K562 (cell line): ENCODE measurements at regions not wholly inside any gene's neighbourhood (a gene's known extent, or its start where the extent isn't known, plus 50 kb on each side); places are given as distances from the start of the nearest gene placed in this dataset.

ENCODE experiments used
- ATAC-seq: fragments of 200-7000 bp; cut with Tn5 transposase; 3 replicates; pipeline ENCODE4 v1.9.1; 2020; ENCODE audit warnings: moderate library complexity
- BruUV-seq: library from RNA; stranded (reverse); fragments of 400-500 nt; replicated peaks from 2 replicates; lab custom pipeline; 2021; lab: Mats Ljungman, UMichigan
- CTCF ChIA-PET: fragments of 300-600 bp; formaldehyde crosslinking; extraction: SDS; loops from one replicate; lab custom pipeline; 2021; ENCODE audit warnings: low intra/inter-chr PET ratio; lab: Yijun Ruan, JAX
- POLR2A ChIA-PET: fragments of 300-600, 350-650 bp; sonication (Branson Sonifier 250); formaldehyde crosslinking; extraction: SDS; loops from one replicate; lab custom pipeline; 2021; ENCODE audit warnings: antibody characterized with exemption, inconsistent platforms; lab: Yijun Ruan, JAX
- DNase-seq, 4 experiments: peaks; one replicate each; pipeline versions ENCODE4 v3.0.0 to v3.0.0-alpha.2; 2011 to 2018; ENCODE audit warnings: low spot score in 3 of 4, mixed read lengths in 3 of 4; ENCODE audit errors: extremely low read depth in 1 of 4
- FAIRE-seq: peaks from 2 replicates; lab custom pipeline; 2011; peaks lifted over from hg19 to GRCh38; lab: Jason Lieb, UNC
- H2AFZ ChIP-seq: 2 replicates; pipeline ENCODE4 v1.6.0; 2011; ENCODE audit warnings: low read depth, low read length, control low read depth, inconsistent platforms
- H3K27ac ChIP-seq: fragments of 200-600 bp; 3 replicates; pipeline ENCODE4 v1.8.0; 2011; ENCODE audit warnings: low read depth, mild to moderate bottlenecking, control low read depth, inconsistent platforms, low read length, moderate library complexity, mixed read lengths; ENCODE audit errors: extremely low read depth
- H3K27me3 ChIP-seq, 2 experiments: fragments of 300-600 bp in 1 of 2; 2 replicates in 1 of 2; 3 replicates in 1 of 2; pipeline versions ENCODE4 v1.6.0 to v1.8.0; 2011; ENCODE audit warnings: inconsistent platforms in 2 of 2, low read length in 2 of 2, mild to moderate bottlenecking in 1 of 2, mixed read lengths in 1 of 2, moderate library complexity in 1 of 2; ENCODE audit not compliant: control insufficient read depth in 2 of 2, insufficient read depth in 2 of 2
- H3K36me3 ChIP-seq: fragments of 300-600 bp; 3 replicates; pipeline ENCODE4 v1.8.0; 2011; ENCODE audit warnings: mild to moderate bottlenecking, low read length, inconsistent platforms; ENCODE audit not compliant: control insufficient read depth, insufficient read depth
- H3K4me1 ChIP-seq, 2 experiments: fragments of 200-600 bp in 1 of 2; replicated peaks in 1 of 2; 2 replicates in 1 of 2; 3 replicates in 1 of 2; pipeline versions ENCODE4 v1.5.1 to v1.8.0; 2011; ENCODE audit warnings: inconsistent platforms in 2 of 2, low read length in 2 of 2, mild to moderate bottlenecking in 1 of 2, mixed read lengths in 1 of 2, moderate library complexity in 1 of 2; ENCODE audit not compliant: control insufficient read depth in 2 of 2, insufficient read depth in 2 of 2
- H3K4me2 ChIP-seq: 2 replicates; pipeline ENCODE4 v1.6.1; 2011; ENCODE audit warnings: low read length, control low read depth, inconsistent platforms, mixed read lengths; ENCODE audit not compliant: insufficient read depth
- H3K4me3 ChIP-seq: fragments of 200-600 bp; sonication (generic), shearing (Covaris generic); 2 replicates; pipeline ENCODE4 v1.5.1; 2016; ENCODE audit warnings: control low read depth, inconsistent platforms
- H3K79me2 ChIP-seq: fragments of 200-600 bp; 3 replicates; pipeline ENCODE4 v1.8.0; 2011; ENCODE audit warnings: low read length, inconsistent platforms; ENCODE audit not compliant: control insufficient read depth, insufficient read depth
- H3K9ac ChIP-seq, 2 experiments: 2 replicates each; pipeline versions ENCODE4 v1.6.0 to v1.6.1; 2011; ENCODE audit warnings: low read depth in 2 of 2, low read length in 2 of 2, control low read depth in 1 of 2, inconsistent platforms in 1 of 2, mild to moderate bottlenecking in 1 of 2, mixed read lengths in 1 of 2; ENCODE audit not compliant: insufficient read depth in 1 of 2
- H3K9me1 ChIP-seq: one replicate; pipeline ENCODE4 v1.6.0; 2011; ENCODE audit warnings: inconsistent platforms, mild to moderate bottlenecking, low read length, moderate library complexity; ENCODE audit not compliant: control insufficient read depth, insufficient read depth
- H3K9me3 ChIP-seq: replicated peaks from 2 replicates; pipeline ENCODE4 v1.5.1; 2011; ENCODE audit warnings: low read depth, low read length, inconsistent platforms; ENCODE audit not compliant: control insufficient read depth, insufficient read depth
- H4K20me1 ChIP-seq: replicated peaks from 2 replicates; pipeline ENCODE4 v1.6.1; 2011; ENCODE audit warnings: low read length, inconsistent platforms, mixed read lengths; ENCODE audit not compliant: control insufficient read depth, insufficient read depth
- CEBPG ChIP-seq, 3 experiments: fragments of 200-800 bp in 1 of 3; sonication (Bioruptor generic) in 1 of 3; sonication (generic) in 1 of 3; formaldehyde crosslinking in 1 of 3; IDR thresholded peaks in 2 of 3; conservative IDR thresholded peaks in 1 of 3; 2 replicates each; pipeline versions ENCODE4 v1.6.1 to v1.8.0; 2016 to 2022; ENCODE audit warnings: missing compliant biosample characterization in 2 of 3, missing genetic modification characterization in 2 of 3, mild to moderate bottlenecking in 1 of 3, missing genetic modification reagents in 1 of 3
- HDAC3 ChIP-seq: fragments of 450-650 bp; IDR thresholded peaks from 2 replicates; pipeline ENCODE4 v1.6.1; 2018; ENCODE audit warnings: borderline replicate concordance, mild to moderate bottlenecking, moderate library complexity; ENCODE audit not compliant: partially characterized antibody
- MEIS2 ChIP-seq: fragments of 450-650 bp; IDR thresholded peaks from 2 replicates; pipeline ENCODE4 v1.6.1; 2014; ENCODE audit warnings: mild to moderate bottlenecking; ENCODE audit not compliant: partially characterized antibody
- STAT5A ChIP-seq: IDR thresholded peaks from 2 replicates; pipeline ENCODE4 v1.6.1; 2012; ENCODE audit warnings: low read length, inconsistent platforms, borderline replicate concordance
- ZNF175 ChIP-seq: fragments of 200-800 bp; sonication (Bioruptor generic); IDR thresholded peaks from 2 replicates; pipeline ENCODE4 v1.6.1; 2016; ENCODE audit warnings: low read depth, mild to moderate bottlenecking, missing genetic modification characterization, missing compliant biosample characterization
- ZNF316 ChIP-seq: fragments of 450-650 bp; IDR thresholded peaks from 2 replicates; pipeline ENCODE4 v1.6.1; 2016
- WGBS: fragments of 100-300 bp; shearing (Covaris generic); methylation state at CpG from one replicate; pipeline ENCODE4 v1.1.6; 2016; ENCODE audit warnings: low coverage, mixed read lengths; ENCODE audit not compliant: insufficient coverage; ENCODE audit errors: missing lambda C conversion rate; 5-methylcytosine and 5-hydroxymethylcytosine counted together
- in situ Hi-C: fragments of 300-500 bp; cut with MboI; formaldehyde crosslinking; loops from 4 replicates; pipeline ENCODE4 v1.15.0; 2018; ENCODE audit warnings: inconsistent platforms, mixed read lengths
- intact Hi-C: fragments of 100-400 bp; cut with micrococcal nuclease; formaldehyde crosslinking; loops from 2 replicates; pipeline ENCODE4 v1.14.2; 2022
- TF ChIP-seq, protein P1 (sequence below): fragments of 250-450 bp; sonication (Bioruptor Pico); IDR thresholded peaks from 2 replicates; pipeline ENCODE4 v1.8.0; 2022; ENCODE audit warnings: moderate library complexity, mild to moderate bottlenecking, inconsistent platforms
- TF ChIP-seq, protein P2 (sequence below): sonication (generic); formaldehyde crosslinking; IDR thresholded peaks from 2 replicates; pipeline ENCODE4 v1.4.0; 2020; ENCODE audit warnings: mild to moderate bottlenecking, missing genetic modification reagents

DNA sequence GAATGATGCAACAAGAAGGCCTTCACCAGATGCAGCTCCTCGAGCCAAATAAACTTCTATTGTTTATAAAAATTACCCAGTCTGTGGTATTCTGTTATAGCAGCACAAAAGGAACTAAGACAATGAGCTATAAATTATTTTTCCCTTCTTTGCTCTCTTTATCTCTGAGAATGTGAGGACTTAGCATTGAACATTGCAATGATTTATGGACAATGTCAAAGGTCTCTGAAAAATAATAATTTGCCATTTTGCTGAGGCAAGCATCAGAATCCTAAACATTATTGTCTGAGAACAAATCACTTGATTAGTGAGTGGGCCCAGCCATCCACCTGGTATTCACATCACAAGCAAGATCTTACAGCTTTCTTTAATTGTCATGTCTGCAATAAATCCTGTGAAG, 95.4 kb upstream of the SSBP2 start (continued):
- TF ChIP-seq, protein P1, sequence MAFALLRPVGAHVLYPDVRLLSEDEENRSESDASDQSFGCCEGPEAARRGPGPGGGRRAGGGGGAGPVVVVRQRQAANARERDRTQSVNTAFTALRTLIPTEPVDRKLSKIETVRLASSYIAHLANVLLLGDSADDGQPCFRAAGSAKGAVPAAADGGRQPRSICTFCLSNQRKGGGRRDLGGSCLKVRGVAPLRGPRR (CRISPR knock-in tag), result no peak
- TF ChIP-seq MEIS2 (peak; percentile 71), CEBPG (CRISPR knock-in tag; IDR thresholded peaks at IDR 0.05) (no peak), CEBPG (tag; conservative IDR thresholded peaks at IDR 0.05 in 1 of 2, IDR thresholded peaks at IDR 0.05 in 1 of 2) (0 out of 4 replicates have a peak, but pooled peaks have one; percentile 11 to 42)

DNA sequence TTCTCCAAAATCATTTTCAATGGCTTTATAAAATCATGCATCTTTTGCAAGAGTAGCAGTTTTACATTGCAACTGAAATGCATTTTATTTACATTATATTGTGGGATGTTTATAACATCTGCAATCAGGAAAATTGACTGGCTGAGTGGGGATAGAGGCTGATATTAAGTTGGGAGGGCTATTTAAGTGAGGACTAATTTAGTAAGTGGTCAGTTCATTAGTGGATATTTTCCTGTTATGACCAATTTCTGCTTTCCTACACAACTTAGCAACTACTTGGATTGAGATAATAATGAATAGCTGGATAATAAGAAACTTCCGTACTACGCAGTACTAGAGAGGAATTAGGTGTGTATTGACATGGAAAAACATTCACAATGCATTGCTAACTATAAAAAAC, 92.9 kb upstream of the SSBP2 start:
- no peaks in the 10 kb centered on the region for H3K36me3 ChIP-seq
- DNase-seq (no peak), FAIRE-seq (no peak), ATAC-seq (no peak)
- in situ Hi-C loops, result loop anchor here (10.0 kb wide), 1 partner anchor 419 kb away; no protein-coding TSS in a partner anchor
- no TSS peak for BruUV-seq
- no peak for TF ChIP-seq STAT5A
- TF ChIP-seq ZNF175, result no peak
- TF ChIP-seq, protein P2, sequence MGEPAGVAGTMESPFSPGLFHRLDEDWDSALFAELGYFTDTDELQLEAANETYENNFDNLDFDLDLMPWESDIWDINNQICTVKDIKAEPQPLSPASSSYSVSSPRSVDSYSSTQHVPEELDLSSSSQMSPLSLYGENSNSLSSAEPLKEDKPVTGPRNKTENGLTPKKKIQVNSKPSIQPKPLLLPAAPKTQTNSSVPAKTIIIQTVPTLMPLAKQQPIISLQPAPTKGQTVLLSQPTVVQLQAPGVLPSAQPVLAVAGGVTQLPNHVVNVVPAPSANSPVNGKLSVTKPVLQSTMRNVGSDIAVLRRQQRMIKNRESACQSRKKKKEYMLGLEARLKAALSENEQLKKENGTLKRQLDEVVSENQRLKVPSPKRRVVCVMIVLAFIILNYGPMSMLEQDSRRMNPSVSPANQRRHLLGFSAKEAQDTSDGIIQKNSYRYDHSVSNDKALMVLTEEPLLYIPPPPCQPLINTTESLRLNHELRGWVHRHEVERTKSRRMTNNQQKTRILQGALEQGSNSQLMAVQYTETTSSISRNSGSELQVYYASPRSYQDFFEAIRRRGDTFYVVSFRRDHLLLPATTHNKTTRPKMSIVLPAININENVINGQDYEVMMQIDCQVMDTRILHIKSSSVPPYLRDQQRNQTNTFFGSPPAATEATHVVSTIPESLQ (CRISPR knock-in tag), result no peak
- no peak for TF ChIP-seq HDAC3
- peak; percentile 33; the same call in 1 of the 2 replicates for TF ChIP-seq ZNF316
- peaks cover 0 to 7% of the 10 kb centered on the region in 2 experiments; a peak in 3 of 5 replicates for H3K4me1 ChIP-seq
- no peak overlapping the region for H3K4me3 ChIP-seq
- no peaks in the 10 kb centered on the region for H3K27me3 ChIP-seq
- POLR2A ChIA-PET, result interaction anchor here (0.8 to 1.9 kb wide), 2 partner anchors 8 to 65 kb away, joined by 4 to 5 read pairs; no protein-coding TSS in a partner anchor
- no peak overlapping the region for H3K9ac ChIP-seq
- H3K9me3 ChIP-seq, result no peaks in the 10 kb centered on the region
- no peaks in the 10 kb centered on the region for H3K9me1 ChIP-seq
- CTCF ChIA-PET, result no interaction called here
- no peaks in the 10 kb centered on the region for H3K79me2 ChIP-seq
- no peak overlapping the region for H3K27ac ChIP-seq
- no peak overlapping the region for H3K4me2 ChIP-seq
- H4K20me1 ChIP-seq, result no peaks in the 10 kb centered on the region
- intact Hi-C loops, result no loop called here
- 93% methylated on average over 2 of the region's 2 CpGs for WGBS
- H2AFZ ChIP-seq, result no peak overlapping the region
